DMS53 treated with DMSO at 0.1 percent for 48 hours (cell line): ENCODE measurements at regions not wholly inside any gene's neighbourhood (a gene's known extent, or its start where the extent isn't known, plus 50 kb on each side); places are given as distances from the start of the nearest gene placed in this dataset.
"Not testable (repeated sequence)": the region's sequence is repeated elsewhere in the genome, so short reads cannot be mapped to it uniquely, and the experiment has no call there.

Source experiments
- DNase-seq: peaks from one replicate; lab custom pipeline; 2025; ENCODE audit not compliant: unreplicated experiment; lab: John Stamatoyannopoulos, UW

- peak; percentile 42 for DNase-seq
These were observed 500.0 kb upstream of the C9orf72 start for GRCh38 chr9:28073270-28073669.

- no peak for DNase-seq
These were observed 506.4 kb upstream of the C9orf72 start for GRCh38 chr9:28079677-28080076.

GRCh38 chr9:28082671-28083070 is 509.4 kb upstream of the C9orf72 start:
- DNase-seq: no peak

- DNase-seq: no peak
These were observed 513.6 kb upstream of the C9orf72 start for GRCh38 chr9:28086881-28087280.

GRCh38 chr9:28092981-28093936 is 520.0 kb upstream of the C9orf72 start:
- no peak for DNase-seq

GRCh38 chr9:28101509-28101908 is 528.2 kb upstream of the C9orf72 start:
- DNase-seq: no peak

- DNase-seq: no peak
These were observed 531.7 kb upstream of the C9orf72 start for GRCh38 chr9:28105001-28105400.

GRCh38 chr9:28120184-28120583 is 546.9 kb upstream of the C9orf72 start:
- no peak for DNase-seq

- DNase-seq: no peak
These were observed 547.3 kb upstream of the C9orf72 start for GRCh38 chr9:28120626-28121025.

- no peak for DNase-seq
These were observed 548.1 kb upstream of the C9orf72 start for GRCh38 chr9:28121366-28121765.

- DNase-seq: no peak
These were observed 551.6 kb upstream of the C9orf72 start for GRCh38 chr9:28124917-28125316.

- no peak for DNase-seq
These were observed 553.8 kb upstream of the C9orf72 start for GRCh38 chr9:28127101-28127500.

- no peak for DNase-seq
These were observed 561.2 kb upstream of the C9orf72 start for GRCh38 chr9:28134446-28134976.

- DNase-seq: peak; percentile 35
These were observed 562.3 kb upstream of the C9orf72 start for GRCh38 chr9:28135549-28135948.

GRCh38 chr9:28136113-28136512 is 562.8 kb upstream of the C9orf72 start:
- no peak for DNase-seq

GRCh38 chr9:28147430-28147829 is 574.1 kb upstream of the C9orf72 start:
- not testable (repeated sequence) for DNase-seq

- DNase-seq: not testable (repeated sequence)
These were observed 574.8 kb upstream of the C9orf72 start for GRCh38 chr9:28147923-28148597.

GRCh38 chr9:28149361-28150050 is 576.2 kb upstream of the C9orf72 start:
- DNase-seq: not testable (repeated sequence)

- DNase-seq: no peak
These were observed 581.8 kb upstream of the C9orf72 start for GRCh38 chr9:28155067-28155466.

GRCh38 chr9:28155671-28156070 is 582.4 kb upstream of the C9orf72 start:
- DNase-seq: no peak

- DNase-seq: no peak
These were observed 585.2 kb upstream of the C9orf72 start for GRCh38 chr9:28158451-28158850.
